HG02885 (cell line): ENCODE measurements at regions not wholly inside any gene's neighbourhood (a gene's known extent, or its start where the extent isn't known, plus 50 kb on each side); places are given as distances from the start of the nearest gene placed in this dataset.
"Not testable (repeated sequence)": the region's sequence is repeated elsewhere in the genome, so short reads cannot be mapped to it uniquely, and the experiment has no call there.

Source experiments
- ATAC-seq: cut with Tn5 transposase; IDR thresholded peaks from one replicate; pipeline ENCODE4 v1.9.1; 2021; ENCODE audit warnings: mild to moderate bottlenecking; ENCODE audit not compliant: unreplicated experiment, poor library complexity

DNA sequence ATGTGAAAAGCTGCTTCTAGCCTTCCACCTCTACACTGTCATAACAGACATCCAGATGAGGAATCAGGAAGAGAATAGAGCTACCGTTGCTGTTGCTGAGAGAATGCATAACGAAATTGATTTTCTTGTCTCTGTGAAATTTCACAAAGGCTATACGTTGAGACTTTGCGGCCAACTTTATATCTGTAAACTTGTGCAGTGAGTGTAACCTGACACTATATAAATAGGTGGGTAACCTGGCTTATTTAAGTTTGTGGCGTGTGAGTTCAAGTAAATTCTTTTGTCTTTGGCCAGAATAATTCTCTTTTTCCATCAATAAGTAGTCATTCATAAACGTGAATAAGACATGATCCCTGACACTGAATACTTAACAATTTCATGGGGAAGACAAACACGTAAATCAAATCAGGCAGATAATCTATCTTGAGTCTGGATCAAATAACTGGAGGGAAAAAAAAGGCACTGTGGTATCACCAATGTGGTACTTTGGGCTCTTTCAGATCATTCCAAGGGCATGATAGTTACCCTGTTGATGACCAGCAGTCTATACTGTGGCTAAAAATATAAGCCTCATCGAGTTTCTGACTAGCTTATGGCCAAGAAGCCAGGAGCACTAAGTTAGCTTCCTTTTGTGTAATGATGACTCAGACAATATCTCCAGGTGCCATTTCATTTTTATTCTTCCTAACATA is 98.2 kb upstream of the RASA1 start:
- ATAC-seq: no peak

DNA sequence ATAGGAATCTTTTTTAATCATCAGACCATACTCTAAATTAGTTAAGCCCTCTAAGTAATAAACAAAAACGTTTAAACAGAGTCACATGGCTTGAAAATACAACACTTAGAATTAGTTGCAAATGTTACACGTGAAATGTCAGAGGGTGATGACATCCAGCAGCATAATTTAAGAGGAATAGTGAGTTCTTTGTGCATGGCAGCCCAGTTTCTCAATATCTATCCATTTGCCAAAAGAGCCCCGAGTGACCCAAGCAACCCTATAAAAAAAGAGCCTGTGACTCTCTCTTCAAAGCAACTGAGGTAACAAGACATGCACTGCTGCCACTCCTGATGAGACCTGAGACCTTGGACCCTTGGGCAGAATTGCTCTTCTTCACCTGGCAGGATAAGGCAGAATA is 96.9 kb upstream of the RASA1 start:
- no peak for ATAC-seq

DNA sequence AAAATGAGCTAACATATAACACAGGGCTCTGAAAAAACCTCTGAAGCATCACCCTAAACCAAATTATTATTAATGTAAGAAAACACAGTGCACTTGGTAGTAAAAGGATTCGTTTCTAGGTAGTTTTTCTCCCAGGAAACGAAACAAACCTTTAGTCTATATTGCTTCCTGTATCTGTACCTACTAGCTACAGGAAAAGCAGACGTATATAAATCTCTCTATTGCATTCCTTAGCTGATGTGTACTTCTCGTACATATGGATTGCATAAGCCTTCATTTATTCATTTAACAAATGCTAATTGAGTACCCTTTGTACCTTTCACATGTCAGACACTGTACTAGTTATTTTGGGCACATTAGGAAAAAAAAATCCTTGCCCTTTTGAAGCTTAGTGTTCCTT is 85.0 kb upstream of the RASA1 start:
- ATAC-seq: no peak

DNA sequence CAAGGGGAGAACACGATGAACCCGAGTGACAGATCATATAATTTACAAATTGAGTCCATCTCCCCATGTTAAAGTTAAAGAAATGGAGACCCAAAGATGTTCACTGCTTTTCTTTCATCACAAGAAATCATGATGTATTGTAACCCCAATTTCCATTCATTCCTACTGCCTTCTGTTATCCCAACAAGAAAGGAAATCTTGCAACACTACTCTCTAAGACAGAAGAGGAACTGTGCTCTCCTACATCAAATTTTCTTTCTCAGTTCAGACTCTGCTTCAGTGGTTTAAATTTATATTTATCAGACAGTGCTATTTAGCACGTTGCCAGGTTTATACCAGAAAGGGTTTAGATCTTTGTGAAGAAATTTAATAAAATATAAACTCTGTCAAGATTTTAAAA is 83.8 kb upstream of the RASA1 start:
- ATAC-seq: no peak

- no peak for ATAC-seq
Observed at GRCh38 chr5:87184605-87185004, 83.1 kb upstream of the RASA1 start.

DNA sequence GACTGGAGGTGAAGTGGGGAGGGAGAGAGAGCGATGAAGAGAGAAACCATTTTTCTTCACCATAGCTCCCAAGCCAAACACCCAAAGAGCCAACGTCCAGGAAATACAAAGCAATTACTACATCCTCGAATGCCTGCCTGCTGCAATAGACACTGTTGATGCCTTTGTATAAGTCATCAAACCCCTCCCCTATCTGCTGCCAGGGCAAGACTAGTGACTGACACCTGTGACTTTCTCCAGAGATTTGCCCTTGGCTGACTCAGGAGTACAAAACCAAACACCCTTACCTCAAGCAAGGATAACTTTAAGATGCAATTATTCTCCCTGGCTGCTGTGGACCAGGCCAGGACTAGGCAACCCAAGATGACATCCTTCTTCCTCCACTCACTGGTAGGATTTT is 81.8 kb upstream of the RASA1 start:
- ATAC-seq: no peak

- no peak for ATAC-seq
Observed at GRCh38 chr5:87188391-87188790, 79.3 kb upstream of the RASA1 start.

- no peak for ATAC-seq
Observed at GRCh38 chr5:87190041-87190440, 77.6 kb upstream of the RASA1 start.

DNA sequence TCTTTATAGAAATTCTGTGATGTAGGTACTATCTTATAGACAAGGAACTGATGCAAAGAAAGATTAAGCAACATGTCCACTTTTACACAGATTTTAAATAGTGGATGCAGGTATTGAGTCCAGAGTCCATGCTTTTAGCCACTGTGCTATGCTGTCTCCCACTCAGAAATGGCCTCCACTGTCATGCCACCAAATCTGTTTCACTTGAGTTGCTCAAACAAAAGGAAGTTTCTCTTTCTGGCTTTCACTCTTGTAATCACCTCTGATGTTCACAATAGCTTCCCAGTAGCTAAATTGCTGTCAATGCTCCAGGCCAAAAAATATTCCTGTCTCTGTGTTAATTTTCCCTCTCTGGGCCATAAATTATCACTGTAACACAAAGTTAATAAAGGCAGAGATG is 77.0 kb upstream of the RASA1 start:
- ATAC-seq: peak; percentile 65

- ATAC-seq: no peak
Observed at GRCh38 chr5:87191645-87192044, 76.0 kb upstream of the RASA1 start.

- ATAC-seq: peak; percentile 74
Observed at GRCh38 chr5:87195104-87195591, 72.5 kb upstream of the RASA1 start.

DNA sequence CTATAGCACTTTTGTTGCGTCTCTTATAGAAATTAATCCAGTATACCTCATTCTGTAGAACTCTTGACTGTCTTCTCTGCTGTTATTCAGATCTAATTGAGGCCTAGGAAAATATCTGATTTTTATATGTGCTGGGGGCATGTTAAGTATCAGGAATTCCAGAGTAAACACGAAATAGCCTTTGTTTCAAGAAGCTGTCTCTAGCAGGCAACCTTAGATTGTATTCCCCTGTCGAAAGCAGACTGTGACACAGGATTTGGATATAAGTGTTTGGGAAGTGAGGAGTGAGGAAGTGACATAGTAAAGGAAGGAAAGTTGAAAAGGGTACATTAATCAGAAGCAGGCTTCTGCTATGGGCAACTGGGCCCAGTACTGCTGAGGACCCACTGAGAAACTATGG is 72.1 kb upstream of the RASA1 start:
- ATAC-seq: no peak

DNA sequence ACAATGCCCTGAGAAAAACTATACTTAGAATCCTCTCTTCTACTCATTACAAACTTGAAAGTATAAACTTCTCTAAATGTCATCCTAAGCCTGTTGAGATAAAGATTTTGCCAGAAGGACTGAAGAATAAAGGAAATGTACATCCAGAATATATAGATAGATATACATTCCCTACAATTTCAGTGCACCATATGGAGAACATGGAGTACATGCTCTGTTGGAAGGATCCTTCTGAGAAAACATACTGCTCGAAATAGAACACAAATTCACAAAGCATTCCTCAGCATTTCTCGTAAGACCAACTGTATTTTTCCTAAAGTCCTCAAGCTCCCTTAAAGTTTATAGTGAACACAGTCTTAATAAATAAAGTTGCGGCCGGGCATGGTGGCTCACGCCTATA is 69.7 kb upstream of the RASA1 start:
- ATAC-seq: no peak

- ATAC-seq: not testable (repeated sequence)
Observed at GRCh38 chr5:87199246-87199645, 68.4 kb upstream of the RASA1 start.

GRCh38 chr5:87199704-87200103 is 68.0 kb upstream of the RASA1 start:
- not testable (repeated sequence) for ATAC-seq

- ATAC-seq: no peak
Observed at GRCh38 chr5:87210076-87210475, 57.6 kb upstream of the RASA1 start.

DNA sequence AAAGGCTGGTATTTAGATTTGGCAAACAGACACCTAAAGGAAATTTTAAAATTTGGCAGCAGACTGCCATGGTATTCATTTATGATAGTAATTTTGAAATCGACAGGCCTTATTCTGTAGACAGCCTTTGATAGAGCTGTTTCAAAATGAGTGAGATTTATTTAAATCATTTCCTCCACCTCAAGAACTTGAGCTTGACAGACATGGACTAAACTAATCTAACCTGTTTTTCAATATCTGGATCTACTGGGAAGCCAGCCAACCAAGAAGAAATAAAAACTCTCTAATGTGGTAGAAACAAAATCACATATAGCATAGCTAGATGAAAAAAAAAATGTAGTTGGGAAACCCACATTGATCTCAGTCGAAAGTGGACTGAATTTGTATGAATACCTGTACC is 56.9 kb upstream of the RASA1 start:
- ATAC-seq: peak; percentile 82

DNA sequence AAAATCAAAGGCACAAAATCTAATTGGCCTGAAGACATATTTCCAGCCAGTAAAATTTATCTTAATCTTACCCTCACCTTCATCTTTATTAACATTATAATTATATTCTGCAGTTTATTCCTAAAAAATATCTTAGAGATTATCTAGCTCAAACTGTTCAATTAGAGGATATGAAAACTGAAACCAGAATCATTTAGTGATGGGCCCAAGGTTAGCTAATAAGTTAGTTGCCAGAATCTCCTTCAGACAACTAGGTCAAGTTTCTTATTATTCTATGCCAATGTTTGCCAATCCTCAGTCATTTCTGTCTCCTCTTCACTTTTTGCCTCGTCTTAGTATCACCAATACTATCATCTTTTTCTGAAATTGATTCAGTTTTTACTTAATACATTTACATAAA is 56.0 kb upstream of the RASA1 start:
- ATAC-seq: no peak

DNA sequence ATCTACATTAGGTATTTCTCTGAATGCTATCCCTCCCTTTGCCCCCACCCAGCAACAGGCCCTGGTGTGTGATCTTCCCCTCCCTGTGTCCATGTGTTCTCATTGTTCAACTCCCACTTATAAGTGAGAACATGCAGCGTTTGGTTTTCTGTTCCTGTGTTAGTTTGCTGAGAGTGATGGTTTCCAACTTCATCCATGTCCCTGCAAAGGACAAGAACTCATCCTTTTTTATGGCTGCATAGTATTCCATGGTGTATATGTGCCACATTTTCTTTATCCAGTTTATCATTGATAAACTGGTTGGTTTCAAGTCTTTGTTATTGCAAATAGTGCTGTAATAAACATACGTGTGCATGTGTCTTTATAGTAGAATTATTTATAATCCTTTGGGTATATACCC is 55.5 kb upstream of the RASA1 start:
- ATAC-seq: not testable (repeated sequence)

GRCh38 chr5:87217480-87217879 is 50.2 kb upstream of the RASA1 start:
- ATAC-seq: not testable (repeated sequence)
